ENCODE measurements at regions not wholly inside any gene's neighbourhood (a gene's known extent, or its start where the extent isn't known, plus 50 kb on each side); places are given as distances from the start of the nearest gene placed in this dataset.

GRCh38 chr9:81394881-81395675 is 294.3 kb downstream of the TLE1 start:
- no peaks in the 10 kb centered on the region for H3K27me3 ChIP-seq (ENCODE audit: control insufficient read depth, insufficient read depth, low read length)
- H3K4me3 ChIP-seq (ENCODE audit: low read depth in 2 of 2, low read length in 2 of 2) = no peak overlapping the region
- H3K9me3 ChIP-seq (ENCODE audit: control insufficient read depth, insufficient read depth, low read depth, low read length) = no peaks in the 10 kb centered on the region
- no peak overlapping the region for H3K27ac ChIP-seq (ENCODE audit: low read length)
- ChIA-PET POLR2A (no interaction called here), CTCF (no interaction called here)
- no peak for DNase-seq (ENCODE audit: low read depth, low spot score)
- intact Hi-C loops (cut with micrococcal nuclease; ENCODE audit: unreplicated experiment) (no loop called here), in situ Hi-C loops (cut with HindIII; ENCODE audit: low pct_unique_long_range_greater_than_20kb, low sequenced_read_pairs) (no loop called here)
- no peak for TF ChIP-seq CTCF (IDR thresholded peaks at IDR 0.05)
- TF ChIP-seq TCF7L2 (IDR thresholded peaks at IDR 0.05; ENCODE audit: low read depth, low read length) = no peak
- TF ChIP-seq POLR2AphosphoS5 (IDR thresholded peaks at IDR 0.05; ENCODE audit: low read depth, low read length) = no peak
- TF ChIP-seq REST (IDR thresholded peaks at IDR 0.05; ENCODE audit: insufficient read depth in 1 of 2, low read depth in 2 of 2, low read length in 1 of 2) = no peak
- no peak for TF ChIP-seq SIN3A (IDR thresholded peaks at IDR 0.05; ENCODE audit: borderline replicate concordance, insufficient read depth, low read depth, low read length)
- no peaks in the 10 kb centered on the region for H3K36me3 ChIP-seq (ENCODE audit: control insufficient read depth, insufficient read depth, low read length)
- ATAC-seq = no peak
- no peaks in the 10 kb centered on the region for H3K4me1 ChIP-seq (ENCODE audit: control insufficient read depth, insufficient read depth, low read length)
- BruUV-seq (replicated peaks) = no TSS peak

- Histone ChIP-seq H3K4me1 (ENCODE audit: control insufficient read depth, insufficient read depth, low read length) (no peaks in the 10 kb centered on the region), H3K27me3 (ENCODE audit: control insufficient read depth, insufficient read depth, low read length) (no peaks in the 10 kb centered on the region), H3K36me3 (ENCODE audit: control insufficient read depth, insufficient read depth, low read length) (no peaks in the 10 kb centered on the region), H3K27ac (ENCODE audit: low read length) (no peak overlapping the region), H3K9me3 (ENCODE audit: control insufficient read depth, insufficient read depth, low read depth, low read length) (no peaks in the 10 kb centered on the region), H3K4me3 (ENCODE audit: low read depth in 2 of 2, low read length in 2 of 2) (no peak overlapping the region)
- intact Hi-C loops (cut with micrococcal nuclease; ENCODE audit: unreplicated experiment) (no loop called here), in situ Hi-C loops (cut with HindIII; ENCODE audit: low pct_unique_long_range_greater_than_20kb, low sequenced_read_pairs) (no loop called here)
- ATAC-seq (no peak), DNase-seq (ENCODE audit: low read depth, low spot score) (no peak)
- ChIA-PET CTCF (no interaction called here), POLR2A (no interaction called here)
- no TSS peak for BruUV-seq (replicated peaks)
- no peak for TF ChIP-seq TCF7L2 (IDR thresholded peaks at IDR 0.05; ENCODE audit: low read depth, low read length)
- TF ChIP-seq SIN3A (IDR thresholded peaks at IDR 0.05; ENCODE audit: borderline replicate concordance, insufficient read depth, low read depth, low read length) = no peak
- no peak for TF ChIP-seq POLR2AphosphoS5 (IDR thresholded peaks at IDR 0.05; ENCODE audit: low read depth, low read length)
- no peak for TF ChIP-seq REST (IDR thresholded peaks at IDR 0.05; ENCODE audit: insufficient read depth in 1 of 2, low read depth in 2 of 2, low read length in 1 of 2)
Observed at GRCh38 chr9:81393985-81394811, 295.1 kb downstream of the TLE1 start.

All from Panc1 (cell line).